C4-2B (cell line): ENCODE measurements at regions not wholly inside any gene's neighbourhood (a gene's known extent, or its start where the extent isn't known, plus 50 kb on each side); places are given as distances from the start of the nearest gene placed in this dataset.

Experiments
- CTCF ChIP-seq: fragments of 450-650 bp; conservative IDR thresholded peaks from 2 replicates; pipeline ENCODE4 v1.5.1; 2017; ENCODE audit warnings: mild to moderate bottlenecking
- ZFX ChIP-seq: fragments of 450-650 bp; IDR thresholded peaks from 2 replicates; pipeline ENCODE4 v1.6.1; 2017

DNA sequence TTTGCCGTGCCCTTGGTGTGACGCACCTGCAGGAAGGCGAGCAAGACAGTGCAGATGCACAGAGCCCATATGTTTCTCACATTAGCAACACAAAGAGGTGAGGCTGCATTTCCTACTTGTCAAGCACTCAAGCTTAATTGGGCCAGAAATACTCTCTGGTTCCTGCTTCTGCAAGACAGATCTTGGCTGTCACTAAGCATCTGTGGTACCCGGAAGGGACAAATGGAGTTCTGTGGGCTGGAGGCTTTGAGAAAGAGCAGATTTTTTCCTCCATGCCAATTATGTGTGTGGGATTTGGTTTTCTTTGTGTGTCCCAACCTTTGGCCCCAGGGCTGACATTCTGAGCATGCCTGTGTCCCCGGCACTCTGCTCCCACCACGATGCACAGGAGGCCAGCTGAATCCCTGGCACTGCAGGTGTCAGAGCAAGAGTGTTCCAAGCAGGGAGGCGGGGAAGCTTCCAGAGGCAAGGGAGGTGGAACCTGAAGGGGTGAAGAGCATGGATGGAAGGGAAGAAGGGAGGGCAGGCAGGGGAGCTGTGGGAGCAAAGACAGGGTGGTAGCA, 52.0 kb upstream of the STUM start:
- no peak for TF ChIP-seq CTCF
- TF ChIP-seq ZFX: no peak
